ENCODE measurements at regions not wholly inside any gene's neighbourhood (a gene's known extent, or its start where the extent isn't known, plus 50 kb on each side); places are given as distances from the start of the nearest gene placed in this dataset.

DNA sequence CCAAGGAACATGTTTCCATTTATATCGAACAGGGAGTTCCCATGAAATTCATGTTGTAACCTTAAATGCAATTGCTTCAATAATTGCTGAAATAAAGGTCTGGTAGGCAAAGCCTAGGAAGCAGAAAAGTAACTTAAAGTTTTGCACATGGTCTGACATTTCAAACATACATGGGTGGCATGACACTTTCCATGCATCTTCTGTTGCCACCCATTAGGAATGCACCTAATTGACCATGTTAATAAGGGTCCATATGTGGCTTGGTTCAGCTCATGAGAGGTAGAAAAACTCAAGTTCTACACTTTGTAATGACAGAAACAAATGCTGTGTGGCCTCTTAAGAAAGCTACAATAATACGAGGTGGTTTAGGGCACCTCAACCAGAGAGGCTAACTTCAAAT, 72.0 kb upstream of the GORAB start:
- CTCF ChIA-PET: interaction anchor here (0.7 to 1.2 kb wide), 2 partner anchors 21 to 106 kb away, joined by 3 to 5 read pairs; no protein-coding TSS in a partner anchor
- no peaks in the 10 kb centered on the region for H3K36me3 Mint-ChIP-seq (ENCODE audit: low read depth)
- no peak overlapping the region for H3K4me3 Mint-ChIP-seq
- no peak overlapping the region for H3K27ac Mint-ChIP-seq
- no peak for DNase-seq
- peaks cover 24% of the 10 kb centered on the region for H3K27me3 Mint-ChIP-seq (ENCODE audit: low read depth)
- intact Hi-C loops (cut with micrococcal nuclease): loop anchor here (10.0 kb wide), 1 partner anchor 135 kb away; no protein-coding TSS in a partner anchor
- peaks cover 2% of the 10 kb centered on the region for H3K4me1 Mint-ChIP-seq (ENCODE audit: low read depth)
- H3K9me3 Mint-ChIP-seq: peaks cover 9% of the 10 kb centered on the region

DNA sequence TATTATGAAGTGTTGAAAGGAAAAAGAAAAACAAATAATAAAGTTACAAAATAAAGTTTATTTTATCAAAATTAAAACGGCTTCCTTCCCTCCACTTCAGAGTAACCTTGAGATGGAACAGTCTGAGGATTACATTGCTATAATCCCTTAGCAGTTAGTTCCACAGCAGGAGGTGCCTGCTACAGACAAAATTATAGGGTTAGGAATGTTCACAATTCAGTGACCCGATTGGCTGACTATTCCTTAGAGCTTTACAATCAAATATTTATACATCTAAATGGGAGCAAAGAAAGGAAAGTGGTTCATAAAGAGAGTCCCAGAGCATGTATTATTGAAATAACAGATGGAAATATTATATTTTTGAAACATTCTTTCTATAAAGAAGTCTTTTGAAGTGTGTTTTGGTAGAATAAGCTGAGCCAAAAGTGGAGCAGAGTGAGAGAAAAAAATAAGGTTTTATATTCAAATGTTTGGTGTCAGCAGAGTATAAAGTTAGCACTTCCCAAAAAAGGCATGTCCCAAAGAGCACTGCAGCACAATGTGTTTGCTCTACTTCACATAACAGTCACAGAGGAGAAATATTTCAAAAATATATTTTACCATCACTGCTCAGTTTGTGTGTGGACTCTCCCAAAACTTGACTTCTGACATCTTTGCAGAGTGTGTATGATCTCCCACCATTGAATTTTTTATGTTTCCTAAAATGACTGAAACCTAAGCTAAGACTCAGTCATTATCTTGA, 71.4 kb upstream of the GORAB start:
- intact Hi-C loops (cut with micrococcal nuclease): loop anchor here (10.0 kb wide), 1 partner anchor 134 kb away; no protein-coding TSS in a partner anchor
- peaks cover 2% of the 10 kb centered on the region for H3K4me1 Mint-ChIP-seq (ENCODE audit: low read depth)
- H3K27me3 Mint-ChIP-seq (ENCODE audit: low read depth): peaks cover 24% of the 10 kb centered on the region
- CTCF ChIA-PET: interaction anchor here (0.7 to 1.2 kb wide), 2 partner anchors 21 to 106 kb away, joined by 3 to 5 read pairs; no protein-coding TSS in a partner anchor
- H3K27ac Mint-ChIP-seq: no peak overlapping the region
- DNase-seq: no peak
- no peak overlapping the region for H3K4me3 Mint-ChIP-seq
- H3K9me3 Mint-ChIP-seq: peaks cover 4% of the 10 kb centered on the region
- no peaks in the 10 kb centered on the region for H3K36me3 Mint-ChIP-seq (ENCODE audit: low read depth)

DNA sequence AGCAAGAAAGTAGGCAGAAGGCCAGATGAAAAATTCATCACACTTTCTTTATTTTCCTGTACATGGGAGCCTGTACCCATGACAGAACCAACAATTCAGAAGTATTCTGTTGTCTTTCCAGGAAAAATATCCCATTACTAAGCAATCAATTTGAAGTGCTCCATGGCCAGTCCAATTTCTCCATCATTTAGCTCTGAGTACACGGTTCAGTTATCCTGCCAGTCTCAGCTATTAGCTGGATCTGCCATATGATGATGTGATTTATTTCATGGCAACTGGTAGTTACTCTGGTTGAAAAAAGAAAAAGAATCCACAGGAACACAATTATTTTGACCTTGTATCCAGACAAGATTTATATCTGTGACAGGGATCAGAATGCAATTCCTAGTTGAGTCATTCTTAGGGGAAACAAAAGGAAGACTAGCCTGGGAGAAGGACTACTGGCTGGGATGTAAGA, 70.6 kb upstream of the GORAB start:
- no peaks in the 10 kb centered on the region for H3K36me3 Mint-ChIP-seq (ENCODE audit: low read depth)
- CTCF ChIA-PET: no interaction called here
- peaks cover 4% of the 10 kb centered on the region for H3K9me3 Mint-ChIP-seq
- no peak overlapping the region for H3K27ac Mint-ChIP-seq
- no peak overlapping the region for H3K4me3 Mint-ChIP-seq
- peaks cover 2% of the 10 kb centered on the region for H3K4me1 Mint-ChIP-seq (ENCODE audit: low read depth)
- peaks cover 24% of the 10 kb centered on the region for H3K27me3 Mint-ChIP-seq (ENCODE audit: low read depth)
- no peak for DNase-seq
- intact Hi-C loops (cut with micrococcal nuclease): loop anchor here (10.0 kb wide), 1 partner anchor 133 kb away; no protein-coding TSS in a partner anchor

DNA sequence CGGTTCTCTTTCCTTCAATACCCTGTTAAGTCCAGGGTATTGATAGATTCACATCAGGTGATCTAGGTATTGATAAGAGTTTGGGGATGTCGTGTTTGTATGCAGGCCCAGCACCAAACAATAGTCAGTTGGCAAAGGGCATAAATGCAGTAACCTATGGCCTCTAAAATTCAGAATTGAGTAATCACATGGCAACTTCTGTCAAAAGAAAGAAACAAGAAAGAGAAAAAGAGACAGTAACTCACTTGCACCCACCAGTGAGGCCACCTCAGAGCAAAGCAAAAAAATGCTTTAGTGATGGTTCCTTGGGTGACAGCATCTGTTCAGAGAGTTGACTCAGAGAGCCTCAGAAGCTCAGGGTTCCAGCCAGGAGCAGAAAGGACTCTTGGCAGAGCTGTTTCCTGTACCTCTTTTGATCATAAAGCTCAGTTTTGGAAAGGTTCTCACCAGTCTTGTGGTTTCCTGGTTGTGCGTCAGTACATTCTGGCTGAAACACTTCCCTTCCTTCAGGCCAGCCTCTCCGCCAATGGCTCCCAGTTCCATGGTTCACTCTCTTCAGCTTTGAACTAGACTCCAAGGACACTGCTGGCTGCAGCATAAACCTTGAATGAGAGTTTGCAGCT, 70.1 kb upstream of the GORAB start:
- Mint-ChIP-seq H3K9me3 (peaks cover 4% of the 10 kb centered on the region), H3K36me3 (ENCODE audit: low read depth) (no peaks in the 10 kb centered on the region), H3K4me3 (no peak overlapping the region), H3K27ac (no peak overlapping the region), H3K4me1 (ENCODE audit: low read depth) (peaks cover 2% of the 10 kb centered on the region), H3K27me3 (ENCODE audit: low read depth) (peaks cover 27% of the 10 kb centered on the region)
- CTCF ChIA-PET: no interaction called here
- intact Hi-C loops (cut with micrococcal nuclease): loop anchor here (10.0 kb wide), 1 partner anchor 133 kb away; no protein-coding TSS in a partner anchor
- DNase-seq: no peak

DNA sequence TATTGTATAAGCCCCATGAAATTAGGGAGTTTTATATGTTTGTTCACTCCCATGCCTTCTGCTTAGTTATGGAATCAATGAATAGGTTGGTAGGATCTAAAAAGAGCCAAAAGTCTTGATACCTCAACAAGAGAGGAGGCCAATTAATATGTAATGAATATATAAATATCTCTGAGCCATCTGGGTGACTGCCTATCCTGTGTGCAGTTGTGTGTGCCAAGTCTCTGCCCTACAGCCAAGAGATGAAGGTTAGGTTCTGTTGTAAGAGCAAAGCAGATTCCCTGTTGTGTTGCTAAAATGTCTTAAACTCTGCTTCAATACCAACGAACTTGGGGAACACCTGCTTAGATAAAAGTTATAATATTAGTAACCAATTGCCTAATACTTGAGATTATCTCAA, 61.8 kb upstream of the GORAB start:
- Mint-ChIP-seq H3K4me1 (ENCODE audit: low read depth) (no peaks in the 10 kb centered on the region), H3K9me3 (no peaks in the 10 kb centered on the region), H3K27me3 (ENCODE audit: low read depth) (peaks cover 9% of the 10 kb centered on the region), H3K36me3 (ENCODE audit: low read depth) (no peaks in the 10 kb centered on the region), H3K4me3 (no peak overlapping the region), H3K27ac (no peak overlapping the region)
- intact Hi-C loops (cut with micrococcal nuclease): no loop called here
- CTCF ChIA-PET: no interaction called here
- DNase-seq: no peak

DNA sequence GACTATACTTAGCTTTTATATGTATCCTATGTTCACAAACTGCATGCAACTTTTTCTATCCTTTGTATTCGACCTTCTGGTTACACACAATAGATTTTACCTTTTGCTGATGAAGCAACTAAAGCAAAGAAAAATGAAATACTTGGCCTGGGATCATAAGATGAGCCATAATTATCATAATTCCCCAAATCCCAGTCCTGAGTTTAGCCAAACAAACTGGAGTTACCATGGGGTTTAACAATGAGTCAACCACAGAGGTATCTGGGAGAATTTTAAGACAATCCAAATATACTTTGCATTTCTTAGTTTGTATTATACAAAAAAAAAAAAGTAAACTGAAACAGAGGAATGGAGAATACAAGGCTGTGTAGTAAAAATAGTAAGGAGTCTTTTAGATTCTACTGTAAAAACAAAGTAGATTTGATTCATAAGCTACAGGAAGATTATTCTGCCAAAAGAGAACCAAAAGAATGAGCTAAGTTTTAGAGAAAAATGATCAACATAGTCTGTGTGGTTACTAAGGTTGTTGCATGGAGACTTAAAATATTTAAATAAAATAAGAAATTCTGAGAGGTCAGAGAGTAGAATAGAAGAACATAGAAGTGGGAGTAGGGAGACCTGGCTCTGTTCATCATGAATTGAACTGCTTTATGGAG, 60.4 kb upstream of the GORAB start:
- no peak for DNase-seq

DNA sequence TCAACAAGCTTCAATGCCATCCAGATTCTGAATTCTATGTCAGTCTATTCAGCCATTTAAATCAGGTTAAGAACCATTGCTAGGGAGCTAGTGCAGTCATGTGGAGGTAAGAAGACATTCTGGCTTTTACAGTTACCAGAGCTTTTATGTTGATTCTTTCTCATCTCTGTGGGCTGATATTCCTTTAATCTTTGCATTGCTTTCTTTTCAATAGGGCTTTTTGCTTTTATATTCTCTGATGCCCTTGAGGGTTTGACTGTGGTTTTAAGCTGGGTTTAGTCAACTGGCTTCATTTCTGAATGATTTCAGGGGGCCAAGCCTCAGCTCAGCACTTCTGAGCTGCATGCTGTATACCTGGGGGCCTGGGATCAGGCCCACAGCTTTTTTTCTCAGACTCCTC, 51.0 kb upstream of the GORAB start:
- peaks cover 13% of the 10 kb centered on the region for H3K27me3 Mint-ChIP-seq (ENCODE audit: low read depth)
- H3K27ac Mint-ChIP-seq: no peak overlapping the region
- CTCF ChIA-PET: interaction anchor here (0.6 to 1.4 kb wide), 2 partner anchors 21 to 329 kb away, joined by 3 to 5 read pairs; no protein-coding TSS in a partner anchor
- no peak overlapping the region for H3K4me3 Mint-ChIP-seq
- DNase-seq: no peak
- no peaks in the 10 kb centered on the region for H3K9me3 Mint-ChIP-seq
- H3K36me3 Mint-ChIP-seq (ENCODE audit: low read depth): no peaks in the 10 kb centered on the region
- intact Hi-C loops (cut with micrococcal nuclease): no loop called here
- no peaks in the 10 kb centered on the region for H3K4me1 Mint-ChIP-seq (ENCODE audit: low read depth)

More for the DNA sequence above, 60.4 kb upstream of the GORAB start:
- Mint-ChIP-seq H3K27ac (no peak overlapping the region), H3K4me3 (no peak overlapping the region), H3K9me3 (no peaks in the 10 kb centered on the region), H3K36me3 (ENCODE audit: low read depth) (no peaks in the 10 kb centered on the region), H3K4me1 (ENCODE audit: low read depth) (no peaks in the 10 kb centered on the region), H3K27me3 (ENCODE audit: low read depth) (peaks cover 8% of the 10 kb centered on the region)
- intact Hi-C loops (cut with micrococcal nuclease): no loop called here
- CTCF ChIA-PET: no interaction called here

All from activated naive CD4-positive, alpha-beta T cell treated with anti-CD3 and anti-CD28 coated beads for 36 hours (primary cell).